Sigmoid colon (tissue), 6 donors: ENCODE measurements at regions not wholly inside any gene's neighbourhood (a gene's known extent, or its start where the extent isn't known, plus 50 kb on each side); places are given as distances from the start of the nearest gene placed in this dataset.

Source experiments
- DNase-seq: peaks from one replicate; pipeline ENCODE4 v3.0.0-alpha.2; 2019
- H3K27ac ChIP-seq, 4 donors: fragments of 200-600 bp; sonication (generic); one replicate each; pipeline ENCODE4 v1.5.1; 2016 to 2019; ENCODE audit warnings: mild to moderate bottlenecking in 1 of 4
- H3K27me3 ChIP-seq, 3 donors: fragments of 200-600 bp; sonication (generic); one replicate each; pipeline ENCODE4 v1.5.1; 2019; ENCODE audit warnings: mild to moderate bottlenecking in 1 of 3
- H3K36me3 ChIP-seq, 4 donors: fragments of 200-600 bp; sonication (generic); one replicate each; pipeline ENCODE4 v1.5.1; 2016 to 2019
- H3K4me1 ChIP-seq, 4 donors: fragments of 200-600 bp; sonication (generic); one replicate each; pipeline ENCODE4 v1.5.1; 2017 to 2019
- H3K4me3 ChIP-seq, 4 donors: fragments of 200-600 bp; sonication (generic); one replicate each; pipeline ENCODE4 v1.5.1; 2017 to 2019; ENCODE audit warnings: mild to moderate bottlenecking in 2 of 4, moderate library complexity in 1 of 4
- H3K9me3 ChIP-seq, 4 donors: fragments of 200-600 bp in 3 of 4; sonication (generic) in 3 of 4; one replicate each; pipeline versions ENCODE4 v1.5.1 to v1.6.1; 2013 to 2019
- EP300 ChIP-seq, 4 donors: sonication (generic); formaldehyde crosslinking; IDR thresholded peaks; one replicate each; pipeline ENCODE4 v1.6.1; 2017; ENCODE audit warnings: antibody characterized with exemption in 4 of 4
- POLR2A ChIP-seq, 2 donors: fragments of 450-650 bp; IDR thresholded peaks; one replicate each; pipeline ENCODE4 v1.6.1; 2016; ENCODE audit warnings: antibody characterized with exemption in 2 of 2, mild to moderate bottlenecking in 2 of 2, moderate library complexity in 2 of 2
- POLR2AphosphoS5 ChIP-seq, 4 donors: sonication (generic); formaldehyde crosslinking; IDR thresholded peaks; one replicate each; pipeline ENCODE4 v1.6.1; 2017; ENCODE audit warnings: antibody characterized with exemption in 4 of 4
- WGBS, 2 donors: extraction: QIAGEN DNeasy Blood & Tissue Kit; methylation state at CpG; one replicate each; pipeline ENCODE4 v1.1.7; 2013; 5-methylcytosine and 5-hydroxymethylcytosine counted together
- intact Hi-C: fragments of 100-400 bp; cut with DNase I; formaldehyde crosslinking; loops from one replicate; pipeline ENCODE4 v1.15.1; 2023
- TF ChIP-seq, protein P1 (sequence below), 4 experiments: fragments of 450-650 bp in 3 of 4; fragments of 200-600 bp in 1 of 4; IDR thresholded peaks; one replicate each; pipeline ENCODE4 v1.5.1; 2016 to 2019; ENCODE audit warnings: antibody characterized with exemption in 4 of 4, mild to moderate bottlenecking in 3 of 4, moderate library complexity in 2 of 4
- donor health status: healthy with polysubstance abuse.
- donor health status: healthy.

- Histone ChIP-seq H3K27ac (no peak overlapping the region), H3K27me3 (no peaks in the 10 kb centered on the region), H3K4me1 (no peaks in the 10 kb centered on the region), H3K36me3 (no peaks in the 10 kb centered on the region), H3K4me3 (no peak overlapping the region), H3K9me3 (no peaks in the 10 kb centered on the region)
- intact Hi-C loops, result no loop called here
- TF ChIP-seq POLR2AphosphoS5 (IDR thresholded peaks at IDR 0.05) (no peak), EP300 (IDR thresholded peaks at IDR 0.05) (no peak), POLR2A (IDR thresholded peaks at IDR 0.05) (no peak)
- TF ChIP-seq, protein P1, sequence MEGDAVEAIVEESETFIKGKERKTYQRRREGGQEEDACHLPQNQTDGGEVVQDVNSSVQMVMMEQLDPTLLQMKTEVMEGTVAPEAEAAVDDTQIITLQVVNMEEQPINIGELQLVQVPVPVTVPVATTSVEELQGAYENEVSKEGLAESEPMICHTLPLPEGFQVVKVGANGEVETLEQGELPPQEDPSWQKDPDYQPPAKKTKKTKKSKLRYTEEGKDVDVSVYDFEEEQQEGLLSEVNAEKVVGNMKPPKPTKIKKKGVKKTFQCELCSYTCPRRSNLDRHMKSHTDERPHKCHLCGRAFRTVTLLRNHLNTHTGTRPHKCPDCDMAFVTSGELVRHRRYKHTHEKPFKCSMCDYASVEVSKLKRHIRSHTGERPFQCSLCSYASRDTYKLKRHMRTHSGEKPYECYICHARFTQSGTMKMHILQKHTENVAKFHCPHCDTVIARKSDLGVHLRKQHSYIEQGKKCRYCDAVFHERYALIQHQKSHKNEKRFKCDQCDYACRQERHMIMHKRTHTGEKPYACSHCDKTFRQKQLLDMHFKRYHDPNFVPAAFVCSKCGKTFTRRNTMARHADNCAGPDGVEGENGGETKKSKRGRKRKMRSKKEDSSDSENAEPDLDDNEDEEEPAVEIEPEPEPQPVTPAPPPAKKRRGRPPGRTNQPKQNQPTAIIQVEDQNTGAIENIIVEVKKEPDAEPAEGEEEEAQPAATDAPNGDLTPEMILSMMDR (IDR thresholded peaks at IDR 0.05), result no peak
- 88 to 94% methylated on average over 7 of the region's 7 CpGs for WGBS, 2 donors
- DNase-seq, result no peak
Measured at GRCh38 chr4:24163314-24163713, 273.5 kb upstream of the PPARGC1A start.

DNA sequence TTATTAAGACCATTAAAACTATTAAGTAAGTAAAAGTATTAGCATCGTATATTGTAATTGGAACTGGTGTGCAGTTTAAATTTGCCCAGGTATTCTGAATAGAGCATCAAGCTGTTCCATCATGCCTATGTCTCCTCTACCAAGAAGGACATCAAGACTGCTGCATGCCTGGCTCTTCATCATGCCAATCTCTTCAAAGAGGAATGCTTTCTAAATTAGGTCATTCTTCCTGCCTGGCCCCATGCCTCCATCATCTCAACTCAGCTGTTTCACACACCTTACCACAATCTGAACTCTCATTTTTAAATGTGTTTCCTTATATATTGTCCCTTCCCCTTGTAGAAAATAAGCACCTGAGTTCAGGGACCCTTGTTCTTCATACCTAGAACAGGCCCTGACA lies 270.5 kb upstream of the PPARGC1A start:
- H3K4me3 ChIP-seq, result no peak overlapping the region
- intact Hi-C loops, result no loop called here
- H3K27me3 ChIP-seq, result no peaks in the 10 kb centered on the region
- no peaks in the 10 kb centered on the region for H3K4me1 ChIP-seq
- H3K9me3 ChIP-seq, result no peaks in the 10 kb centered on the region
- TF ChIP-seq EP300 (IDR thresholded peaks at IDR 0.05) (no peak), POLR2AphosphoS5 (IDR thresholded peaks at IDR 0.05) (no peak), POLR2A (IDR thresholded peaks at IDR 0.05) (no peak)
- TF ChIP-seq, protein P1 (IDR thresholded peaks at IDR 0.05), result no peak
- no peak for DNase-seq
- H3K36me3 ChIP-seq, result no peaks in the 10 kb centered on the region
- WGBS, 2 donors, result 94 to 98% methylated on average over 1 of the region's 1 CpG
- H3K27ac ChIP-seq, result no peak overlapping the region

DNA sequence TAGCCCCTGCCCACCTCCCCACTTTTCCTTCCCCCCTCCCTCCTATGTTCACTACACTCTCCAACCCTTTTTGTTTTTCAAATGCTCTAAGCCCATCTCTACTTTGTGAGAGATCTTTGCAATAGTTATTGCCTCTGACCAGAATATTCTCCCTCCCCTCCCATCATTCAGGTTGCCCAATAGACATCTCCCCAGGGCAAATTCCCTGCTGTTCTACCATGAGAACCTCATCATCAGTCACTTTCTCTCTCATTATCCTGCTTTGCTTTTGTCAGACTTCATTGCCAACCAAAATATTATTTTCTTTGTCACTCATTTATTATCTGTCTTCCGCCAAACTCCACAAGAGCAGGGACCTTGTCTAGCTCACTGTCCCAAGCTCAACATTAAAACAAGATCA lies 268.2 kb upstream of the PPARGC1A start:
- 96 to 98% methylated on average over 1 of the region's 1 CpG for WGBS, 2 donors
- TF ChIP-seq, protein P1 (IDR thresholded peaks at IDR 0.05), result no peak
- TF ChIP-seq POLR2A (IDR thresholded peaks at IDR 0.05) (no peak), POLR2AphosphoS5 (IDR thresholded peaks at IDR 0.05) (no peak), EP300 (IDR thresholded peaks at IDR 0.05) (no peak)
- no peaks in the 10 kb centered on the region for H3K9me3 ChIP-seq
- intact Hi-C loops, result no loop called here
- no peaks in the 10 kb centered on the region for H3K27me3 ChIP-seq
- H3K4me1 ChIP-seq, result no peaks in the 10 kb centered on the region
- no peak overlapping the region for H3K27ac ChIP-seq
- no peak for DNase-seq
- H3K36me3 ChIP-seq, result no peaks in the 10 kb centered on the region
- H3K4me3 ChIP-seq, result no peak overlapping the region

GRCh38 chr4:24150034-24150433 lies 260.2 kb upstream of the PPARGC1A start:
- no peaks in the 10 kb centered on the region for H3K4me1 ChIP-seq
- no peak for DNase-seq
- no peaks in the 10 kb centered on the region for H3K36me3 ChIP-seq
- TF ChIP-seq, protein P1 (IDR thresholded peaks at IDR 0.05), result no peak
- TF ChIP-seq EP300 (IDR thresholded peaks at IDR 0.05) (no peak), POLR2AphosphoS5 (IDR thresholded peaks at IDR 0.05) (no peak), POLR2A (IDR thresholded peaks at IDR 0.05) (no peak)
- no peak overlapping the region for H3K4me3 ChIP-seq
- intact Hi-C loops, result no loop called here
- no peaks in the 10 kb centered on the region for H3K9me3 ChIP-seq
- H3K27me3 ChIP-seq, result no peaks in the 10 kb centered on the region
- no peak overlapping the region for H3K27ac ChIP-seq
- 75 to 81% methylated on average over 3 of the region's 3 CpGs for WGBS, 2 donors

DNA sequence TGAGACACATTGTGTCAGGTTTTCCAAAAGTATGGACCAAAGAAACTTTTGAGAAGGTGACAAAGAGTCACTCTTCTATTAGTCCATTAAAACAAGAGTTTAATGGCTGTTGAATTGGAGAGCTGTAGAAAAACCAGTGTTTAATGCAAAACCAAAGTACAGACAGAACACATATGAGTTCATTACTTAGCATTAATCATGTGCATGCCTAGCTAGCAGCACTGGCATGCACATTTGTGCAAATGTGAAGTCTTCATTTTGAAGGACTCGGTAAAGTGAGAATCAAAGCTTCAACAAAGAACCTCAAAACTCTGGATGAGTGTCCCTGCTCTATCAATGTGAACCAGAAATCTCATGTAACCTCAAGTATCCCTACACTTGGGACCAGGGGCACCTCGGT lies 256.3 kb upstream of the PPARGC1A start:
- H3K9me3 ChIP-seq, result no peaks in the 10 kb centered on the region
- H3K27me3 ChIP-seq, result no peaks in the 10 kb centered on the region
- intact Hi-C loops, result no loop called here
- WGBS, 2 donors, result 89 to 96% methylated on average over 2 of the region's 2 CpGs
- DNase-seq, result no peak
- TF ChIP-seq EP300 (IDR thresholded peaks at IDR 0.05) (no peak), POLR2A (IDR thresholded peaks at IDR 0.05) (no peak), POLR2AphosphoS5 (IDR thresholded peaks at IDR 0.05) (no peak)
- TF ChIP-seq, protein P1 (IDR thresholded peaks at IDR 0.05), result no peak
- no peak overlapping the region for H3K27ac ChIP-seq
- no peaks in the 10 kb centered on the region for H3K36me3 ChIP-seq
- no peak overlapping the region for H3K4me3 ChIP-seq
- H3K4me1 ChIP-seq, result peaks cover 0 to 7% (median 3%) of the 10 kb centered on the region in 4 donors
